Loucy (cell line): ENCODE measurements at regions not wholly inside any gene's neighbourhood (a gene's known extent, or its start where the extent isn't known, plus 50 kb on each side); places are given as distances from the start of the nearest gene placed in this dataset.

Experiments used
- H2AFZ ChIP-seq: fragments of 200-600 bp; sonication (generic); 2 replicates; pipeline ENCODE4 v1.6.0; 2016; ENCODE audit warnings: antibody characterized with exemption, mild to moderate bottlenecking, low read length, moderate library complexity
- H3F3A ChIP-seq: fragments of 200-600 bp; 2 replicates; pipeline ENCODE4 v1.6.0; 2016; ENCODE audit warnings: antibody characterized with exemption, low read depth, mild to moderate bottlenecking
- H3K27me3 ChIP-seq: fragments of 200-600 bp; sonication (generic); 2 replicates; pipeline ENCODE4 v1.6.1; 2014; ENCODE audit warnings: low read length, mild to moderate bottlenecking; ENCODE audit not compliant: insufficient read depth, poor library complexity, severe bottlenecking
- H3K36me3 ChIP-seq: fragments of 200-600 bp; sonication (generic); 2 replicates; pipeline ENCODE4 v1.6.1; 2016; ENCODE audit warnings: low read length; ENCODE audit not compliant: insufficient read depth
- H3K4me1 ChIP-seq: fragments of 200-600 bp; sonication (generic); 2 replicates; pipeline ENCODE4 v1.5.1; 2014; ENCODE audit warnings: low read length, mild to moderate bottlenecking; ENCODE audit not compliant: insufficient read depth, poor library complexity, severe bottlenecking
- H3K4me2 ChIP-seq: fragments of 200-600 bp; sonication (generic); 2 replicates; pipeline ENCODE4 v1.6.0; 2014; ENCODE audit warnings: antibody characterized with exemption, low read length, low read depth, mild to moderate bottlenecking; ENCODE audit not compliant: poor library complexity, severe bottlenecking
- H3K4me3 ChIP-seq: fragments of 200-600 bp; sonication (generic); 2 replicates; pipeline ENCODE4 v1.5.1; 2014; ENCODE audit warnings: low read length, mild to moderate bottlenecking, mixed read lengths; ENCODE audit not compliant: poor library complexity, severe bottlenecking
- H3K79me2 ChIP-seq: fragments of 200-600 bp; sonication (generic); 2 replicates; pipeline ENCODE4 v1.6.1; 2014; ENCODE audit warnings: low read length; ENCODE audit not compliant: insufficient read depth
- H3K9ac ChIP-seq: fragments of 200-600 bp; sonication (generic); 2 replicates; pipeline ENCODE4 v1.6.0; 2014; ENCODE audit warnings: mild to moderate bottlenecking, low read depth, low read length, moderate library complexity; ENCODE audit not compliant: poor library complexity, severe bottlenecking
- H3K9me2 ChIP-seq: fragments of 200-600 bp; sonication (generic); replicated peaks from 2 replicates; pipeline ENCODE4 v1.6.1; 2016; ENCODE audit warnings: low read depth, low read length, mixed read lengths
- H3K9me3 ChIP-seq: fragments of 200-600 bp; sonication (generic); 2 replicates; pipeline ENCODE4 v1.6.1; 2014; ENCODE audit warnings: mild to moderate bottlenecking, antibody characterized with exemption, low read length, low read depth; ENCODE audit not compliant: insufficient read depth
- H4K20me1 ChIP-seq: fragments of 200-600 bp; sonication (generic); 2 replicates; pipeline ENCODE4 v1.6.0; 2014; ENCODE audit warnings: antibody characterized with exemption, low read length, mild to moderate bottlenecking; ENCODE audit not compliant: insufficient read depth, poor library complexity, severe bottlenecking
- EZH2phosphoT487 ChIP-seq: fragments of 200-600 bp; IDR thresholded peaks from 2 replicates; pipeline ENCODE4 v1.6.1; 2018; ENCODE audit warnings: antibody characterized with exemption, mild to moderate bottlenecking, moderate library complexity, borderline replicate concordance
- TF ChIP-seq, protein P1 (sequence below): fragments of 200-600 bp; sonication (generic); conservative IDR thresholded peaks from 2 replicates; pipeline ENCODE4 v1.5.1; 2014; ENCODE audit warnings: mild to moderate bottlenecking, antibody characterized with exemption, low read length

DNA sequence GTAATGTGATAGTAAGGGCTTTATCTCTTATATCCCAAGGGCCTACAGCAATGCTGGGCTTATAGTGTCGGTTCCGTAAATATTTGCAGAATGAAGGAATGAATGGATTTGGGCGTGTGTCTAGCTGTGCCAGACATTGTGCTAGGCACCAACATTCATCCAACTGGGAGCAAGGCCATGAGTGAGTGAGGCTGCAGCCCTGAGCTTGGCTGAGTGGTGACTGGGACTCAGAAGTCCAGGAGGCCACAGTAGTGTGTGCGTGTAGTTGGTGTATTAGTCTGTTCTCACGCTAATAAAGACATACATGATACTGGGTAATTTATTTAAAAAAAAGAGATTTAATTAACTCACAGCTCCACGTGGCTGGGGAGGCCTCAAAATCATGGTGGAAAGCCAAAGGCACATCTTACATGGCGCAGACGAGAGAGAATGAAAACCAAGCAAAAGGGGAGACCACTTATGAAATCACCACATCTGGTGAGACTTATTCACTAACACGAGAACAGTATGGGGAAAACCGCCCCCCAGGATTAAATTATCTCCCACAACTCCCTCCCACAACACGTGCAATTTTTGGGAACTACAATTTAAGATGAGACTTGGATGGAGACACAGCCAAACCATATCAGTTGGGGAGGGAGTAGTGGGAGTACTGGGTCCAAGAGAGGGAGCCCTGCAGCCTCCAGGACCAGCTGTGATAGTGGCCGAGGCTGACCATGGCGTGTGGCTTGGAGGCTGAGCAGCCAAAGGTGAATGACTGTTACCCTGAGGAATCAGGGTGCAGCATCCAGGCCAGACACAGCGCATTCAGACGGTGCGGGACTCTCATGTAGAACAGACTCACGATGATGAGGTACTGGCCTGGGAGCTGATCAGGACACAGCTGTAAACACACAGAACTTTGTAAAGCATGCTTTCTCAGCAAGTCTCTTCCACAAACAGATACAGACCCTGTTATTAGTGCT is 104.6 kb downstream of the TEX26 start:
- H3K9me3 ChIP-seq = no peaks in the 10 kb centered on the region
- no peak overlapping the region for H3K9ac ChIP-seq
- peaks cover 13% of the 10 kb centered on the region for H3K4me1 ChIP-seq
- H4K20me1 ChIP-seq = no peaks in the 10 kb centered on the region
- no peak overlapping the region for H3K4me3 ChIP-seq
- no peaks in the 10 kb centered on the region for H3K9me2 ChIP-seq
- no peak overlapping the region for H2AFZ ChIP-seq
- no peaks in the 10 kb centered on the region for H3K36me3 ChIP-seq
- H3F3A ChIP-seq = no peaks in the 10 kb centered on the region
- H3K4me2 ChIP-seq = no peak overlapping the region
- H3K79me2 ChIP-seq = no peaks in the 10 kb centered on the region
- H3K27me3 ChIP-seq = peaks cover 86% of the 10 kb centered on the region
- no peak for TF ChIP-seq EZH2phosphoT487
- TF ChIP-seq, protein P1, sequence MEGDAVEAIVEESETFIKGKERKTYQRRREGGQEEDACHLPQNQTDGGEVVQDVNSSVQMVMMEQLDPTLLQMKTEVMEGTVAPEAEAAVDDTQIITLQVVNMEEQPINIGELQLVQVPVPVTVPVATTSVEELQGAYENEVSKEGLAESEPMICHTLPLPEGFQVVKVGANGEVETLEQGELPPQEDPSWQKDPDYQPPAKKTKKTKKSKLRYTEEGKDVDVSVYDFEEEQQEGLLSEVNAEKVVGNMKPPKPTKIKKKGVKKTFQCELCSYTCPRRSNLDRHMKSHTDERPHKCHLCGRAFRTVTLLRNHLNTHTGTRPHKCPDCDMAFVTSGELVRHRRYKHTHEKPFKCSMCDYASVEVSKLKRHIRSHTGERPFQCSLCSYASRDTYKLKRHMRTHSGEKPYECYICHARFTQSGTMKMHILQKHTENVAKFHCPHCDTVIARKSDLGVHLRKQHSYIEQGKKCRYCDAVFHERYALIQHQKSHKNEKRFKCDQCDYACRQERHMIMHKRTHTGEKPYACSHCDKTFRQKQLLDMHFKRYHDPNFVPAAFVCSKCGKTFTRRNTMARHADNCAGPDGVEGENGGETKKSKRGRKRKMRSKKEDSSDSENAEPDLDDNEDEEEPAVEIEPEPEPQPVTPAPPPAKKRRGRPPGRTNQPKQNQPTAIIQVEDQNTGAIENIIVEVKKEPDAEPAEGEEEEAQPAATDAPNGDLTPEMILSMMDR = no peak

GRCh38 chr13:31035185-31035965 is 102.9 kb downstream of the TEX26 start:
- Histone ChIP-seq H3K79me2 (no peaks in the 10 kb centered on the region), H4K20me1 (no peaks in the 10 kb centered on the region), H3K4me2 (no peak overlapping the region), H3K9me2 (no peaks in the 10 kb centered on the region), H3K27me3 (peaks cover 73% of the 10 kb centered on the region), H3K9ac (no peak overlapping the region), H2AFZ (no peak overlapping the region), H3K36me3 (no peaks in the 10 kb centered on the region), H3F3A (no peaks in the 10 kb centered on the region), H3K9me3 (no peaks in the 10 kb centered on the region), H3K4me3 (no peak overlapping the region), H3K4me1 (peaks cover 13% of the 10 kb centered on the region)
- TF ChIP-seq, protein P1 = no peak
- TF ChIP-seq EZH2phosphoT487 = no peak

- H3K27me3 ChIP-seq = peaks cover 50% of the 10 kb centered on the region
- TF ChIP-seq EZH2phosphoT487 = no peak
- TF ChIP-seq, protein P1 = no peak
- H3K9me3 ChIP-seq = no peaks in the 10 kb centered on the region
- no peaks in the 10 kb centered on the region for H3K79me2 ChIP-seq
- H4K20me1 ChIP-seq = no peaks in the 10 kb centered on the region
- H3K4me2 ChIP-seq = no peak overlapping the region
- no peaks in the 10 kb centered on the region for H3K36me3 ChIP-seq
- H3F3A ChIP-seq = no peaks in the 10 kb centered on the region
- no peaks in the 10 kb centered on the region for H3K9me2 ChIP-seq
- no peak overlapping the region for H3K4me3 ChIP-seq
- H3K9ac ChIP-seq = no peak overlapping the region
- H3K4me1 ChIP-seq = no peaks in the 10 kb centered on the region
- H2AFZ ChIP-seq = no peak overlapping the region
Observed at GRCh38 chr13:31032528-31033113, 100.2 kb downstream of the TEX26 start.
